ENCODE measurements at regions not wholly inside any gene's neighbourhood (a gene's known extent, or its start where the extent isn't known, plus 50 kb on each side); places are given as distances from the start of the nearest gene placed in this dataset.
"Not testable (repeated sequence)": the region's sequence is repeated elsewhere in the genome, so short reads cannot be mapped to it uniquely, and the experiment has no call there.

GRCh38 chr12:92244036-92244435 lies 98.4 kb upstream of the BTG1 start:
- no peak for DNase-seq

DNA sequence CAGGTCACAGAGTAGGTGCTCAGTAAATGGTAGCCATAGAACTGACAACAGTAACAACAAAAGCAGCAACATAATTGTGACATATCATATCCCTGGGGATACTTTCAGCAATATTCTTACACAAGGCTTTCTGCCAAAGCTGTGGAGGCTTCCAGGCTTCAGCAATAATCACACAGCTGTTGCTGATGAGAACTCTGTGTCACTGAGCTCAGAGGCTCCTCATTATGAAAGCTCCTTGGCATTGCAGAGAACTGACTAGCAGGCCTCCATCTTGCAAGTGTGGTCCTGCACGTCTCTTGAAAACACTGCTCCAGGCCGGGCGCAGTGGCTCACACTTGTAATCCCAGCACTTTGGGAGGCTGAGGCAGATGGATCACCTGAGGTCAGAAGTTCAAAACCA lies 97.3 kb upstream of the BTG1 start:
- no peak for DNase-seq

- DNase-seq, result no peak
Measured at GRCh38 chr12:92237762-92238523, 92.3 kb upstream of the BTG1 start.

GRCh38 chr12:92237262-92237661 lies 91.6 kb upstream of the BTG1 start:
- no peak for DNase-seq

DNA sequence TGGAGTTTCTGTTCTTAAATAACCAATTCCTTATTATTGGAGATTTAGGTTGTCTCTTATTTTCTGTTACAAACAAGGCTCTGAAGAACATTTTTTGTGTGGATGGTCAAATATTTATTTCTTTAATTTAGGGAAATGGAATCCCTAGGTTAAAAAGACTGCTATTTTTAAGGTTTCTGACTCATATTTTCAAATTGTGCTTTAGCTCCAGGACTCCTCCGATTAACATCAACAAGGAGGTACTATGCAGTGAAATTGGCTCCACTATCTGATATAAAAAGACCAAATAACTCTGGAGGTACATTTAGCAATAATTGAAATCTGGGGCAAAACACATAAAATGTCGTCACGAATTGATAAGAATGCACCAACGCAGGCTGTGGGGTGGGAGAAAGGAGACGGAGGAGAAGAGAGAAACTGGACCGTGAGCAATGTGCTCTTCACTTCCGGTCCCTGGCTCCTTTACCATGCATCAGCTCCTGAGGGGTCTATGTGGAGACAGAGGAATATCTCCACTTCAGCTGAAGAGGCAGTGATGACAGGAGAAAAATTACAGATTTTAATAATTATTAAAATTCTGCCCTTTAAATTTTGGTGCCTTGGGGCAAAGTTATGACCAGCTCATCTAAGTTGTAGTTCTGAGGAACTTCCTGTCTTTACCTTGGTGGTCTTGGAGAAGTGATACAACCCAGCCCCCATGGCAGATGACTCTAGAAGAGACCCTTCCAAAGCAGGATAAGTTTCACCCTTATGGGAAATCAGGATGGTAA lies 90.2 kb upstream of the BTG1 start:
- DNase-seq, result no peak

- DNase-seq, result no peak
Measured at GRCh38 chr12:92234533-92234932, 88.9 kb upstream of the BTG1 start.

DNA sequence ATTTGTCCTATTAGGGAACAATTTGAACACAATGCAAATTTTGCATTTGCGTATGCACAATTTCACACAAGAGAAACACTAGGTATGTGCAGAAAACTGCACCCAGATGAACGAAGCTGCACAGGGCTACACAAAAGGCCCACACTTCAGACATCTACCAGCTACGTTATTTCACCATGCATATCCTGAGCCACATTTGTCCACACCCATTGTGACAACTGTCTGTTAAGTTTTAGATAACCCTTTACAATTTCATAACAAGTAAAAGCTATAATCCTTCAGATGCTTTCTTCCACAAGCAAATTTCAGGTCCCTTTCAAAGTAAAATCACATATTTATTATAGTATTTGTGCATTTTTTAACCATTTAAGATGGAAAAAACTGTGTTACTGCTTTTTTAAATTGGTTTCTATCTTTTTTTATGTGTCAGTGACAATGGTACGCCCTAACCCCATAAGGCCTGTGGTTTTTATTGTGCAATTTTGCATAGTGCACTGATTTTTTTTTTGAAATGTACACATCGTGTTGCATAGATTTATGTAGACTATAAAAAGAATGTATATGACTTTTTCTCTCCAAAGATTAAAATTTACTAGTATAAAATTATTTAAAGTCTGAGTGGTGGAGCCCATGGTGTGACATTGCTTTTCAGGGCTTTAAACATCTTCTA lies 87.8 kb upstream of the BTG1 start:
- no peak for DNase-seq

DNA sequence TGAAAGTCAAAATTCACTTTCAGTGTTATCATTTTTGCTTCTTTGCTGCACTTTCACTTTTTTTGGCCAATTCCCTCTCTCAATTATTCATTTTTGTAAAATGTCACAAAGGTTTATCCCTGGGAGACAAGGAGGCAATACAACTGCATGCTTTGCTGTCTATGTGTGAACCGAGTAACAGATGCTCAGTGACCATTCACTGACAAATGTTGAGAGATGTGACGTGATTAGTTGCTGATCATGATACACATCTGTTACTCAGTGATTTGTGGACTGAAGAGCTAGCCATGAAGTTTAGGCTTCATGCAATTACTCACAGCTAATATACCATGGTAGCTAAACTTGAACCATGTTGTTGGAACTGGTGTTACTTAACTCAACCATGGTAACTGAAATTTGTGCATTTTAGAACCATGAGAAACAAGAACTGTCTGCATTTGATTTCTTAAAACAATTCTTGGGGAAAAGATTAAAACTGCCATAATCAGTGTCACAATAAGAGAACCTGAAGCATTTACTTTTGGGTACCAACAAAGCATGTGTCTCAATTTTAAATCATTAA lies 86.8 kb upstream of the BTG1 start:
- DNase-seq, result not testable (repeated sequence)

GRCh38 chr12:92231945-92232344 lies 86.3 kb upstream of the BTG1 start:
- DNase-seq, result not testable (repeated sequence)

- not testable (repeated sequence) for DNase-seq
Measured at GRCh38 chr12:92231532-92231931, 85.9 kb upstream of the BTG1 start.

DNA sequence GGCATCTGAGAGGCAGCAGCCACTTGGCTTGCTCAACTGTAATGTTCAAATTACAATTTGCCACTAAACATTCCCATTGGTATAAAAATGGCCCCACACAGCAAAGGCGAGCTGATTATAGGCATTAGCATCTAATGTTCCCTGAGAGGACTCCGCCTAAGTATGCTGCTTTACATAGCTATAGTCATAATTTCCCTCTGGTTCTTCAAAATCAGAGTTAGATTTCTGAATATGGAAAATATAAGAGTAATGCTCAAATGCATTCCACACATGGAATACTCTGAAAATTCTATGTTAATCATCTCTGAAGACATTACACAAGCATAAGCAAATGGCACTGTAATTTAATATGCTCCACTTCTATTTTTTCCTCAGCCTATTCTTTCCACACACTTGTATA lies 83.7 kb upstream of the BTG1 start:
- no peak for DNase-seq

DNA sequence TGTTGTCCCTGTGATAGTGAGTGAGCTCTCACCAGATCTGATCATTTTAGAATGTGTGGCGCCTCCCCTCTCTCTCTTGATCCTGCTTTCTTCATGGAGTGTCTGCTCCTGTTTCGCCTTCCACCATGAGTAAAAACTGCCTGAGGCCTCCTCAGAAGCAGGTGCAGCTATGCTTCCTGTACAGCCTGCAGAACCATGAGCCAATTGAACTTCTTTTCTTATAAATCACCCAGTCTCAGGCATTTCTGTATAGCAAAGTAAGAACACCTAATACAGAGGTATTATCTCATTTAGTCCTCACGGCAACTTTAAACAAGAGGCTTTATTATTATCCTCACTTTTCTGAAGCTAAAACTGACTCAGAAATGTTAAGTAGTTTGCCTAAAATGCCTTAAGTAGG lies 81.3 kb upstream of the BTG1 start:
- DNase-seq, result no peak

DNA sequence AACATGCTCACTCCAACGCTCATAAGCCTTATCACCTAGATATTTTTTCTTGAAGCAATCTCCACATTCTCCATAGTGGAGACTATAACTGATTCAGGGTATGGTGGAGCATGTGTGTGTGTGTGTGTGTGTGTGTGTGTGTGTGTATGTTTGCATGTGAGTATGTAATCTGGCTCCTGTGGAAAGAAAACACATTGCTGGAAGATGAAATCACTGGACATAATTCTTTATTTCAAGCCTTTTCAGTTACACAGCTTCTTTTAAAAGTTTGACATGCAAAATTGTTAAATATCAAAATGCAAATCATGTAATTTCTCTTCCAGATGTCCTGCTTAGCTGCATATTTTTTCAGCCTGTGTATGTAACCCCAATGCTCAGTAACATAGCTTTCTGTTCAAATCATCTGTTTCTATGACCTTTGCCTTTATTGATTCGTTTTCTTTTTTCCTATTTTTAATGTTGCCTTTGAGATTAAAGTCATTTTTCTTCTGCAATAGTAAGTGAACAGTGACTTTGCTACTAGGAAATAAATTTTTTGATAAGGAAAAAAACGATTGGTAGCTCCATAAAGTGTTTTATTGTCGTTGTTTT lies 80.5 kb upstream of the BTG1 start:
- DNase-seq, result no peak

DNA sequence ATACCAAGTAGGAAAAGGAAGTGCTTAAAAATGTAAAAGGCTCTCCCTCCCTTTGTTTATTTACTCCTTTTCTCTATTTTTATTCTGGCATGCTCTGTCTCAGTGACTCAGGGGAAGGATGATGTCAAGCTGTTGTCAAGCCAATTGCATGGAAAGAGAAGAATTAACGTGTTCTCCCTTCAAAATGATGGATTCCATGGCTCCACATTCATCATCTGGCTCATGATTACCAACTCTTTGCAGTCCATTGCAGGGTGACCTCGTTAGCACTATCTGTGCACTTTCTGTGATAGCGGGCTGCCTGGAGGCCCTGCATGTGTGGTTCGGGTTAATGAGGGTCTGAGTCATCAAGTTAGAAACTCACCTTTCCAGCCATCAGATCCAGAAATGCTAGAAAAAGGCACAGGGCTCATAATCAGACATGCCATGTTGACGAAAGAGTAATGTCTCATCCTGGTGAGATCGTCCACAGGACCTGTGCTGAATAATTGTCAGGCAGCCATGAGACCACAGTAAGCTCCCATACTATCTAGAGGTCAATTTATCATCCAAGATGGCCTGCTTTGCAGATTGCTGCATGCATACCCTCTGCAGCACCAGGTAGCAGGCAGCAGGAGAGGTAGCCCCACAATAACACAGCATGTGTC lies 79.2 kb upstream of the BTG1 start:
- no peak for DNase-seq

DNA sequence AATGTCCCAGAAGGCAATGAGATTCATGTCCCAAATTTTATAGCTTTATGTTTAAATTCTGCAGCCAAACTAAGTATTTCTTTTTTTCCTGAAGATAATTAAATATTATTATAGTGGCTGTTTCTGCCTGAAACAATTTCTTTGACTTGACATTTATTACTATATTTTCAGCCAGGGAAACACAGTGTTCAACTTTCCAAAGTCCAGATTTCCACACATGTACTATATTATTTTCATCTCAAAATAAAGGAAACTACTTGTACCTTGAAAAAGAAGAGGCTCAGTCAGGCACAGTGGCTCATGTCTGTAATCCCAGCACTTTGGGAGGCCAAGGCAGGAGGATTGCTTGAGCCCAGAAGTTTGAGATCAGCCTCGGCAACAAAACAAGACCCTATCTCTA lies 77.8 kb upstream of the BTG1 start:
- no peak for DNase-seq

DNA sequence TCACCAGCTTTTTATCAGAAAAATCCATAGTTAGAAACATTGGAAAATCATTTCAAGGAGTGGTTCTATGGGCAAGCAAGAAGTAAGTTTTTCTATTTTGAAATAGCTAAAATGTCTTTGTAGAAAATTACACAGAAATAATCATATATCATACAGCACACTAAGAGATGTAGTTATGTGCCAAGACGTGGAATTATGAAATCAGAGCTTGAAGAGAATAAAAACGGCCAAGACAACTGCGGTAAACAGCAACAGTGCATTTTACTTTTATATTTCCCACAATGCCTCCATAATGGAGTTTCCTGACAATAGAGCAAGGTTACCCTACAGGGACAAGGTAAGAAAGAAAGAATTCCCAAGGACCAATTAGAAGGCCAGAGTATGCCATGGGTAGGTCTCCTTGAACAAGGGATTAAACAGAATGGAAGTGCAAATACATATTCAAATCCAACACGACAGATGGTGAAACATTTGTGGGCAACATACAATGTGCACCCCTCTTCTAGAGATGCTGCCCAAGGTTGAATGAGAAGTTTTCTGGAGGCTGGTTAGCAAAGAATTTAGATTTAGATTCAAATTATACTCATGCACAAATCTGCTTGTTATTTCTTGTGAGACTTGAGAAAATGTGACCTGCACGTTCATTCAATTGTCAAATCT lies 76.1 kb upstream of the BTG1 start:
- DNase-seq, result no peak

DNA sequence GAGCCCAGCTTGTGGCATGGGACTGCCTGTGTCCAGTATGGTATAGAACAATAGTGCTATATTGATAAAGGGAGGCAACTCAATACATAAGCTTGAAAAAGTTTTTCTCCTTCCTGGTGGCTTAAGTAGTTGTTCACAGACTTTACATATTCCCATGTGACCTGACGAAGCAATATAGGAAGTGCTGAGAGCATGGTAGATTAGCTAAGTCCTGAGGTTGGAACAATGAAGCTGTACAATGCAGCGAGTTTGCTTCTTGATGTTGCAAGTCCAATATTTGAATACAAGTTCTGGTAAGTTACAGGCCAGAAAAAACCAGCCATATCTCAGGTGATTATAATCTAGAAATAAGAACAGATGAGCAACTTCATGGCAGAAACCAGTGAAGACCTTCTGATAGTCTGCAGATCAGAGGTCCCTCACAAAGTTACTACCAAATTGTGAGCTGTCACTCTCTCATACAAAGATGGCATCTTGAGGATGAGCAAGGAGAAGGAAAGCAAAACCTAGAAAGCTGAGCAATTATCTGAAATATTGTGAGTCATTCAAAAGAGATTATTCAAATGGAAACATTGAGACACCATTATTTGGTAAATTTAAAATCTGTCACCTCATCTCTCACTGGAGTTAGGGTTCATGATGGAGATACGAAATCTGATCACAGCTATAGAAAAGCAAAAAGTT lies 72.9 kb upstream of the BTG1 start:
- no peak for DNase-seq

GRCh38 chr12:92216092-92216491 lies 70.4 kb upstream of the BTG1 start:
- no peak for DNase-seq

GRCh38 chr12:92215358-92215757 lies 69.7 kb upstream of the BTG1 start:
- DNase-seq, result no peak

DNA sequence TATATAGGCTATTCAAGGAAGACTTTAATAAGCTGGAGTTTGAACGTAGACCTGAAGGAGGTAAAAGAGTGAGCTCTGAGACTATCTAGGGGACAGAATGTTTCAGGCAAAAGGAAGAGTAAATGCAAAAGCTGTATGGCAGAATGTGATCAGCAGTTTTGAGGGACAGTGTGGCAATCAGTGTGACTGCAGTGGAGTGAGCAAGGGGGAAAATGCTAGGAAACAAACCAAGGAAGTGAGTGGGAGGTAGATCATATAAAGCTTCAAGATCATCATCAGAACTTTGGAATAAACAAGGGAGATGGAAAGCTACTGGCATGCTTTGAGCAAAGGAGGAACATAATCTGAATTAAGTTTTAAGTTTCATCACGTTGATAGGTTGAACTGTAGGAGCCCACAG lies 67.5 kb upstream of the BTG1 start:
- no peak for DNase-seq

GRCh38 chr12:92210071-92210470 lies 64.4 kb upstream of the BTG1 start:
- DNase-seq, result peak; percentile 29

Measured in CD4-positive, alpha-beta T cell treated with Interleukin-21 for 1 hour (primary cell).